ENCODE measurements at regions not wholly inside any gene's neighbourhood (a gene's known extent, or its start where the extent isn't known, plus 50 kb on each side); places are given as distances from the start of the nearest gene placed in this dataset.

GRCh38 chr3:107117156-107117555 lies 260.1 kb upstream of the CCDC54 start:
- Histone ChIP-seq H3K9ac (no peak overlapping the region), H3K4me1 (ENCODE audit: control insufficient read depth in 1 of 2, insufficient read depth in 2 of 2, low read depth in 1 of 2, low read length in 1 of 2) (peaks cover 0 to 4% of the 10 kb centered on the region in 2 experiments; a peak in 3 of 4 replicates), H3K9me2 (no peaks in the 10 kb centered on the region), H3F3A (replicated peaks; ENCODE audit: insufficient read depth) (peaks cover 6% of the 10 kb centered on the region), H3K9me3 (no peaks in the 10 kb centered on the region), H2AFZ (ENCODE audit: low read depth) (no peak overlapping the region), H3K79me2 (ENCODE audit: insufficient read depth) (no peaks in the 10 kb centered on the region), H3K27me3 (ENCODE audit: insufficient read depth) (no peaks in the 10 kb centered on the region), H3K4me2 (no peak overlapping the region), H4K20me1 (ENCODE audit: insufficient read depth) (no peaks in the 10 kb centered on the region), H3K27ac (ENCODE audit: low read depth in 2 of 2, low read length in 1 of 2) (no peak overlapping the region), H3K4me3 (ENCODE audit: low read depth in 2 of 2, low read length in 1 of 2) (no peak overlapping the region), H3K36me3 (replicated peaks in 1 of 2; ENCODE audit: control insufficient read depth in 1 of 2, insufficient read depth in 2 of 2, low read length in 1 of 2) (no peaks in the 10 kb centered on the region)
- TF ChIP-seq JUND (IDR thresholded peaks at IDR 0.05), result no peak
- no peak for TF ChIP-seq EZH2phosphoT487 (IDR thresholded peaks at IDR 0.05; ENCODE audit: borderline replicate concordance, low read depth)
- TF ChIP-seq FOSL2 (IDR thresholded peaks at IDR 0.05; ENCODE audit: borderline replicate concordance, low read depth), result no peak
- TF ChIP-seq, protein P1, sequence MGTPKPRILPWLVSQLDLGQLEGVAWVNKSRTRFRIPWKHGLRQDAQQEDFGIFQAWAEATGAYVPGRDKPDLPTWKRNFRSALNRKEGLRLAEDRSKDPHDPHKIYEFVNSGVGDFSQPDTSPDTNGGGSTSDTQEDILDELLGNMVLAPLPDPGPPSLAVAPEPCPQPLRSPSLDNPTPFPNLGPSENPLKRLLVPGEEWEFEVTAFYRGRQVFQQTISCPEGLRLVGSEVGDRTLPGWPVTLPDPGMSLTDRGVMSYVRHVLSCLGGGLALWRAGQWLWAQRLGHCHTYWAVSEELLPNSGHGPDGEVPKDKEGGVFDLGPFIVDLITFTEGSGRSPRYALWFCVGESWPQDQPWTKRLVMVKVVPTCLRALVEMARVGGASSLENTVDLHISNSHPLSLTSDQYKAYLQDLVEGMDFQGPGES (IDR thresholded peaks at IDR 0.05; ENCODE audit: low read depth, low read length), result no peak
- no peak for TF ChIP-seq ELF1 (IDR thresholded peaks at IDR 0.05)
- TF ChIP-seq TCF12 (IDR thresholded peaks at IDR 0.05), result no peak
- TF ChIP-seq SIN3A (IDR thresholded peaks at IDR 0.05; ENCODE audit: borderline replicate concordance, low read depth, low read length), result no peak
- no peak for TF ChIP-seq RXRA (IDR thresholded peaks at IDR 0.05; ENCODE audit: borderline replicate concordance, low read depth)
- TF ChIP-seq MEF2A (IDR thresholded peaks at IDR 0.05; ENCODE audit: borderline replicate concordance, low read depth), result no peak
- TF ChIP-seq EP300 (IDR thresholded peaks at IDR 0.05; ENCODE audit: borderline replicate concordance in 1 of 2, low read depth in 1 of 2, low read length in 1 of 2), result no peak
- TF ChIP-seq TAF1 (IDR thresholded peaks at IDR 0.05; ENCODE audit: borderline replicate concordance, low read depth, low read length), result no peak
- TF ChIP-seq NFIC (IDR thresholded peaks at IDR 0.05; ENCODE audit: borderline replicate concordance), result no peak
- TF ChIP-seq MXI1 (IDR thresholded peaks at IDR 0.05; ENCODE audit: low read depth, low read length), result no peak
- no peak for TF ChIP-seq GATA2 (CRISPR knock-in tag; IDR thresholded peaks at IDR 0.05)
- no peak for TF ChIP-seq PBX3 (IDR thresholded peaks at IDR 0.05)
- no peak for TF ChIP-seq CTCF (IDR thresholded peaks at IDR 0.05)
- no peak for TF ChIP-seq CHD2 (IDR thresholded peaks at IDR 0.05; ENCODE audit: low read length, partially characterized antibody)
- POLR2A ChIA-PET, result no interaction called here
- DNase-seq, result no peak
- WGBS (ENCODE audit: low lambda C conversion rate), result 94% methylated on average over 4 of the region's 4 CpGs
- CTCF ChIA-PET, result interaction anchor here (1.0 to 1.8 kb wide), 4 partner anchors 17 to 65 kb away, joined by 3 to 7 read pairs (median 4); no protein-coding TSS in a partner anchor

Measured in SK-N-SH (cell line).